C4-2B (cell line): ENCODE measurements at regions not wholly inside any gene's neighbourhood (a gene's known extent, or its start where the extent isn't known, plus 50 kb on each side); places are given as distances from the start of the nearest gene placed in this dataset.
"Not testable (repeated sequence)": the region's sequence is repeated elsewhere in the genome, so short reads cannot be mapped to it uniquely, and the experiment has no call there.

Experiments
- CTCF ChIP-seq: fragments of 450-650 bp; conservative IDR thresholded peaks from 2 replicates; pipeline ENCODE4 v1.5.1; 2017; ENCODE audit warnings: mild to moderate bottlenecking
- ZFX ChIP-seq: fragments of 450-650 bp; IDR thresholded peaks from 2 replicates; pipeline ENCODE4 v1.6.1; 2017

- TF ChIP-seq CTCF, ZFX: not testable (repeated sequence)
Observed at GRCh38 chr3:31327826-31328357, 204.8 kb upstream of the STT3B start.
